ENCODE measurements at regions not wholly inside any gene's neighbourhood (a gene's known extent, or its start where the extent isn't known, plus 50 kb on each side); places are given as distances from the start of the nearest gene placed in this dataset.

GRCh38 chr16:86033971-86034370, 135.0 kb downstream of the IRF8 start:
- TF ChIP-seq EZH2phosphoT487 (IDR thresholded peaks at IDR 0.05; ENCODE audit: borderline replicate concordance, low read length) (no peak), CTCF (IDR thresholded peaks at IDR 0.05; ENCODE audit: low read depth, low read length, poor library complexity, severe bottlenecking) (no peak)

Measured in DOHH2 (cell line).